Ascending aorta (tissue), 2 donors: ENCODE measurements at regions not wholly inside any gene's neighbourhood (a gene's known extent, or its start where the extent isn't known, plus 50 kb on each side); places are given as distances from the start of the nearest gene placed in this dataset.

Source experiments
- DNase-seq, 2 donors: peaks; one replicate each; pipeline ENCODE4 v3.0.0-alpha.2; 2019; ENCODE audit warnings: low spot score in 2 of 2
- H3K27ac ChIP-seq, 2 donors: fragments of 200-600 bp; sonication (generic); one replicate each; pipeline ENCODE4 v1.5.1; 2016 to 2017; ENCODE audit warnings: mild to moderate bottlenecking in 1 of 2
- H3K27me3 ChIP-seq: fragments of 200-600 bp; sonication (generic); one replicate; pipeline ENCODE4 v1.5.1; 2017
- H3K36me3 ChIP-seq, 2 donors: fragments of 200-600 bp; sonication (generic); one replicate each; pipeline ENCODE4 v1.5.1; 2016
- H3K4me1 ChIP-seq, 2 donors: fragments of 200-600 bp; sonication (generic); one replicate each; pipeline ENCODE4 v1.5.1; 2016 to 2017; ENCODE audit warnings: mild to moderate bottlenecking in 1 of 2
- H3K4me3 ChIP-seq, 2 donors: fragments of 200-600 bp; sonication (generic); one replicate each; pipeline ENCODE4 v1.5.1; 2016 to 2017; ENCODE audit warnings: mild to moderate bottlenecking in 1 of 2
- H3K9me3 ChIP-seq, 2 donors: fragments of 200-600 bp; sonication (generic); one replicate each; pipeline ENCODE4 v1.5.1; 2016
- CTCF ChIP-seq, 3 experiments: fragments of 200-600 bp in 2 of 3; fragments of 450-650 bp in 1 of 3; sonication (generic) in 2 of 3; IDR thresholded peaks; one replicate each; pipeline ENCODE4 v1.5.1; 2016 to 2019; ENCODE audit warnings: antibody characterized with exemption in 3 of 3, mild to moderate bottlenecking in 1 of 3, moderate library complexity in 1 of 3
- intact Hi-C: fragments of 100-400 bp; cut with DNase I; formaldehyde crosslinking; loops from one replicate; pipeline ENCODE4 v1.15.1; 2023

GRCh38 chr2:30341500-30342267, 105.4 kb upstream of the LCLAT1 start:
- no peak for DNase-seq
- H3K27me3 ChIP-seq = no peaks in the 10 kb centered on the region
- no peak for TF ChIP-seq CTCF (IDR thresholded peaks at IDR 0.05)
- H3K27ac ChIP-seq = no peak overlapping the region
- intact Hi-C loops = no loop called here
- H3K4me1 ChIP-seq = peaks cover 0 to 12% of the 10 kb centered on the region in 2 donors
- H3K4me3 ChIP-seq = no peak overlapping the region
- H3K36me3 ChIP-seq = no peaks in the 10 kb centered on the region
- no peaks in the 10 kb centered on the region for H3K9me3 ChIP-seq

GRCh38 chr2:30346471-30347169, 100.4 kb upstream of the LCLAT1 start:
- H3K4me3 ChIP-seq = peak overlapping the region; percentile 26 to 32
- intact Hi-C loops = loop anchor here (5.0 kb wide), 4 partner anchors 74 to 361 kb away; partner anchors contain the start of genes LBH and LCLAT1
- H3K27ac ChIP-seq = peak overlapping the region; percentile 58 to 85

GRCh38 chr2:30348825-30349224, 98.2 kb upstream of the LCLAT1 start:
- Histone ChIP-seq H3K36me3 (no peaks in the 10 kb centered on the region), H3K27ac (peak overlapping the region in 1 of 2 donors; percentile 14), H3K9me3 (no peaks in the 10 kb centered on the region), H3K4me1 (peaks cover 0 to 21% of the 10 kb centered on the region in 2 donors), H3K4me3 (no peak overlapping the region), H3K27me3 (no peaks in the 10 kb centered on the region)
- no peak for DNase-seq
- intact Hi-C loops = loop anchor here (5.0 kb wide), 4 partner anchors 77 to 358 kb away; partner anchors contain the start of genes LBH and LCLAT1
- no peak for TF ChIP-seq CTCF (IDR thresholded peaks at IDR 0.05)

More at GRCh38 chr2:30346471-30347169, 100.4 kb upstream of the LCLAT1 start:
- DNase-seq = peak; percentile 19 to 87
- no peaks in the 10 kb centered on the region for H3K27me3 ChIP-seq
- no peak for TF ChIP-seq CTCF (IDR thresholded peaks at IDR 0.05)
- peaks cover 0 to 21% of the 10 kb centered on the region in 2 donors for H3K4me1 ChIP-seq
- H3K36me3 ChIP-seq = no peaks in the 10 kb centered on the region
- no peaks in the 10 kb centered on the region for H3K9me3 ChIP-seq

GRCh38 chr2:30349691-30350090, 97.4 kb upstream of the LCLAT1 start:
- Histone ChIP-seq H3K4me1 (peaks cover 0 to 21% of the 10 kb centered on the region in 2 donors), H3K27me3 (no peaks in the 10 kb centered on the region), H3K4me3 (no peak overlapping the region), H3K9me3 (no peaks in the 10 kb centered on the region), H3K36me3 (no peaks in the 10 kb centered on the region), H3K27ac (peak overlapping the region in 1 of 2 donors; percentile 14)
- TF ChIP-seq CTCF (IDR thresholded peaks at IDR 0.05) = no peak
- intact Hi-C loops = loop anchor here (5.0 kb wide), 4 partner anchors 77 to 358 kb away; partner anchors contain the start of genes LBH and LCLAT1
- DNase-seq = no peak

GRCh38 chr2:30351116-30351515, 95.9 kb upstream of the LCLAT1 start:
- no peaks in the 10 kb centered on the region for H3K9me3 ChIP-seq
- H3K27ac ChIP-seq = peak overlapping the region in 1 of 2 donors; percentile 18
- H3K36me3 ChIP-seq = no peaks in the 10 kb centered on the region
- intact Hi-C loops = no loop called here
- no peaks in the 10 kb centered on the region for H3K27me3 ChIP-seq
- no peak for TF ChIP-seq CTCF (IDR thresholded peaks at IDR 0.05)
- H3K4me3 ChIP-seq = no peak overlapping the region
- DNase-seq = no peak
- H3K4me1 ChIP-seq = peaks cover 0 to 13% of the 10 kb centered on the region in 2 donors
